HuH-7.5 (cell line): ENCODE measurements at regions not wholly inside any gene's neighbourhood (a gene's known extent, or its start where the extent isn't known, plus 50 kb on each side); places are given as distances from the start of the nearest gene placed in this dataset.

Source experiments
- DNase-seq: peaks from one replicate; pipeline ENCODE4 v3.0.0; 2011; ENCODE audit warnings: low spot score

- no peak for DNase-seq
These were observed 199.7 kb upstream of the CHRNA7 start for GRCh38 chr15:31830591-31830990.

GRCh38 chr15:31831596-31831995, 198.7 kb upstream of the CHRNA7 start:
- DNase-seq = no peak

- DNase-seq = no peak
These were observed 195.7 kb upstream of the CHRNA7 start for GRCh38 chr15:31834654-31835053.

GRCh38 chr15:31839388-31839787, 190.9 kb upstream of the CHRNA7 start:
- DNase-seq = no peak

- no peak for DNase-seq
These were observed 189.4 kb upstream of the CHRNA7 start for GRCh38 chr15:31840849-31841476.

GRCh38 chr15:31842532-31843195, 187.7 kb upstream of the CHRNA7 start:
- DNase-seq = no peak

GRCh38 chr15:31843426-31844055, 186.8 kb upstream of the CHRNA7 start:
- no peak for DNase-seq

GRCh38 chr15:31845791-31846190, 184.5 kb upstream of the CHRNA7 start:
- DNase-seq = no peak

- no peak for DNase-seq
These were observed 182.4 kb upstream of the CHRNA7 start for GRCh38 chr15:31847961-31848360.

GRCh38 chr15:31848621-31849020, 181.7 kb upstream of the CHRNA7 start:
- no peak for DNase-seq

- no peak for DNase-seq
These were observed 177.1 kb upstream of the CHRNA7 start for GRCh38 chr15:31852933-31853799.

- DNase-seq = no peak
These were observed 173.7 kb upstream of the CHRNA7 start for GRCh38 chr15:31856581-31856980.

- no peak for DNase-seq
These were observed 173.1 kb upstream of the CHRNA7 start for GRCh38 chr15:31857194-31857593.

GRCh38 chr15:31858026-31858425, 172.3 kb upstream of the CHRNA7 start:
- no peak for DNase-seq

- DNase-seq = no peak
These were observed 164.1 kb upstream of the CHRNA7 start for GRCh38 chr15:31866248-31866647.

GRCh38 chr15:31867536-31868442, 162.5 kb upstream of the CHRNA7 start:
- DNase-seq = peak; percentile 44

GRCh38 chr15:31869686-31870307, 160.5 kb upstream of the CHRNA7 start:
- no peak for DNase-seq

- DNase-seq = peak; percentile 74
These were observed 159.8 kb upstream of the CHRNA7 start, which contains the start of gene OTUD7A for GRCh38 chr15:31870328-31871165. OTUD7A (minus strand) TSS chr15:31870673.

- DNase-seq = no peak
These were observed 159.0 kb upstream of the CHRNA7 start for GRCh38 chr15:31871166-31871886.
